ENCODE measurements at regions not wholly inside any gene's neighbourhood (a gene's known extent, or its start where the extent isn't known, plus 50 kb on each side); places are given as distances from the start of the nearest gene placed in this dataset.

- H3K27me3 ChIP-seq (replicated peaks; ENCODE audit: control insufficient read depth, insufficient read depth, low read length) = no peaks in the 10 kb centered on the region
- no peak for TF ChIP-seq CTCF (IDR thresholded peaks at IDR 0.05; ENCODE audit: insufficient read depth in 1 of 2, low read depth in 1 of 2, low read length in 1 of 2, severe bottlenecking in 1 of 2, unreplicated experiment in 1 of 2)
- H3K4me3 Mint-ChIP-seq (ENCODE audit: unreplicated experiment) = no peak overlapping the region
- no peaks in the 10 kb centered on the region for H3K9me3 ChIP-seq
- BruUV-seq (replicated peaks) = no TSS peak
- ChIA-PET CTCF (no interaction called here), POLR2A (no interaction called here)
- intact Hi-C loops (cut with micrococcal nuclease; ENCODE audit: unreplicated experiment) = no loop called here
- no peak overlapping the region for H3K4me3 ChIP-seq (ENCODE audit: low read depth, low read length)
- H3K27ac Mint-ChIP-seq (ENCODE audit: unreplicated experiment) = no peak overlapping the region
- H3K9me3 Mint-ChIP-seq (ENCODE audit: unreplicated experiment) = no peaks in the 10 kb centered on the region
- H3K36me3 ChIP-seq (ENCODE audit: control insufficient read depth, insufficient read depth, low read length) = no peaks in the 10 kb centered on the region
- H3K4me1 ChIP-seq = no peaks in the 10 kb centered on the region
- H3K4me1 Mint-ChIP-seq (ENCODE audit: low read depth, unreplicated experiment) = no peaks in the 10 kb centered on the region
- DNase-seq = no peak
- no peaks in the 10 kb centered on the region for H3K27me3 Mint-ChIP-seq (ENCODE audit: insufficient read depth, unreplicated experiment)
- no peaks in the 10 kb centered on the region for H3K36me3 Mint-ChIP-seq (ENCODE audit: insufficient read depth, unreplicated experiment)
Observed at GRCh38 chr4:170428929-170429328, 339.2 kb upstream of the AADAT start.

GRCh38 chr4:170425521-170426143 lies 335.9 kb upstream of the AADAT start:
- TF ChIP-seq CTCF (IDR thresholded peaks at IDR 0.05; ENCODE audit: insufficient read depth in 1 of 2, low read depth in 1 of 2, low read length in 1 of 2, severe bottlenecking in 1 of 2, unreplicated experiment in 1 of 2) = no peak
- intact Hi-C loops (cut with micrococcal nuclease; ENCODE audit: unreplicated experiment) = no loop called here
- Mint-ChIP-seq H3K4me1 (ENCODE audit: low read depth, unreplicated experiment) (no peaks in the 10 kb centered on the region), H3K27me3 (ENCODE audit: insufficient read depth, unreplicated experiment) (no peaks in the 10 kb centered on the region), H3K4me3 (ENCODE audit: unreplicated experiment) (no peak overlapping the region), H3K36me3 (ENCODE audit: insufficient read depth, unreplicated experiment) (no peaks in the 10 kb centered on the region), H3K27ac (ENCODE audit: unreplicated experiment) (no peak overlapping the region), H3K9me3 (ENCODE audit: unreplicated experiment) (no peaks in the 10 kb centered on the region)
- ChIA-PET POLR2A (no interaction called here), CTCF (no interaction called here)
- no peaks in the 10 kb centered on the region for H3K4me1 ChIP-seq
- H3K36me3 ChIP-seq (ENCODE audit: control insufficient read depth, insufficient read depth, low read length) = no peaks in the 10 kb centered on the region
- H3K27me3 ChIP-seq (replicated peaks; ENCODE audit: control insufficient read depth, insufficient read depth, low read length) = no peaks in the 10 kb centered on the region
- BruUV-seq (replicated peaks) = no TSS peak
- DNase-seq = no peak
- no peaks in the 10 kb centered on the region for H3K9me3 ChIP-seq
- H3K4me3 ChIP-seq (ENCODE audit: low read depth, low read length) = no peak overlapping the region

- DNase-seq = no peak
- H3K36me3 Mint-ChIP-seq (ENCODE audit: insufficient read depth, unreplicated experiment) = no peaks in the 10 kb centered on the region
- BruUV-seq (replicated peaks) = no TSS peak
- Histone ChIP-seq H3K9me3 (no peaks in the 10 kb centered on the region), H3K27me3 (replicated peaks; ENCODE audit: control insufficient read depth, insufficient read depth, low read length) (no peaks in the 10 kb centered on the region), H3K4me3 (ENCODE audit: low read depth, low read length) (no peak overlapping the region), H3K4me1 (no peaks in the 10 kb centered on the region), H3K36me3 (ENCODE audit: control insufficient read depth, insufficient read depth, low read length) (no peaks in the 10 kb centered on the region)
- no peaks in the 10 kb centered on the region for H3K4me1 Mint-ChIP-seq (ENCODE audit: low read depth, unreplicated experiment)
- H3K27me3 Mint-ChIP-seq (ENCODE audit: insufficient read depth, unreplicated experiment) = no peaks in the 10 kb centered on the region
- H3K9me3 Mint-ChIP-seq (ENCODE audit: unreplicated experiment) = no peaks in the 10 kb centered on the region
- intact Hi-C loops (cut with micrococcal nuclease; ENCODE audit: unreplicated experiment) = no loop called here
- ChIA-PET CTCF (no interaction called here), POLR2A (no interaction called here)
- H3K4me3 Mint-ChIP-seq (ENCODE audit: unreplicated experiment) = no peak overlapping the region
- no peak overlapping the region for H3K27ac Mint-ChIP-seq (ENCODE audit: unreplicated experiment)
- no peak for TF ChIP-seq CTCF (IDR thresholded peaks at IDR 0.05; ENCODE audit: insufficient read depth in 1 of 2, low read depth in 1 of 2, low read length in 1 of 2, severe bottlenecking in 1 of 2, unreplicated experiment in 1 of 2)
Observed at GRCh38 chr4:170425040-170425439, 335.3 kb upstream of the AADAT start.
